NB4 (cell line): ENCODE measurements at regions not wholly inside any gene's neighbourhood (a gene's known extent, or its start where the extent isn't known, plus 50 kb on each side); places are given as distances from the start of the nearest gene placed in this dataset.

Experiments used
- DNase-seq: peaks from one replicate; pipeline ENCODE4 v3.0.0; 2010; ENCODE audit warnings: low read depth
- H3K4me3 ChIP-seq: one replicate; pipeline ENCODE4 v1.5.1; 2011; ENCODE audit warnings: mild to moderate bottlenecking, low read depth, low read length, moderate library complexity
- MAX ChIP-seq: IDR thresholded peaks from 2 replicates; pipeline ENCODE4 v1.6.1; 2011; ENCODE audit warnings: low read depth, low read length
- MYC ChIP-seq: IDR thresholded peaks from 2 replicates; pipeline ENCODE4 v1.6.1; 2011; ENCODE audit warnings: low read depth, low read length
- POLR2A ChIP-seq: IDR thresholded peaks from 2 replicates; pipeline ENCODE4 v1.6.1; 2011; ENCODE audit warnings: mild to moderate bottlenecking; ENCODE audit not compliant: insufficient read length; ENCODE audit errors: extremely low read depth
- TF ChIP-seq, protein P1 (sequence below): IDR thresholded peaks from one replicate; pipeline ENCODE4 v1.5.1; 2012; ENCODE audit warnings: low read depth, low read length

GRCh38 chr1:56424744-56425493, 154.4 kb downstream of the PLPP3 start:
- no peak for TF ChIP-seq POLR2A
- DNase-seq = peak; percentile 15
- H3K4me3 ChIP-seq = no peak overlapping the region

DNA sequence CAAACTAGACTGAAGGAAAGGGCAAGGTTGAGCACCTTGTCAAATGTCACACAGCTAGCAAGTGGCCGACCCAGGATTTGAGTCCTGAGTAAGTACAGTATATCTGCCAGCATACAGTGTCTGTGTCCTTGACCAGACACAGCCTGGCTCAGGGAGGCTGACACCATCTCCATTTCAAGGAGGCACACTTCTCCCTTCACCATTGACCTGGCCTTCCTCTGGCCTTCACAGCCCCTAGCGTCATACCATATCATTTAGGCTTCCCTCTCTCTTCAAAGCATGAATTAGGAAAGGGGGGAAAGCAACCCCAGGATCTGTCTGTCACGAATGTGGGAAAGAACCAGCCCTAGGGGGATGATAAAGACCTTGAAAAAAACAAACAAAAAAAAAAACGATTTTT, 155.6 kb downstream of the PLPP3 start:
- H3K4me3 ChIP-seq = no peak overlapping the region
- TF ChIP-seq MYC (no peak), MAX (no peak), POLR2A (no peak)
- TF ChIP-seq, protein P1, sequence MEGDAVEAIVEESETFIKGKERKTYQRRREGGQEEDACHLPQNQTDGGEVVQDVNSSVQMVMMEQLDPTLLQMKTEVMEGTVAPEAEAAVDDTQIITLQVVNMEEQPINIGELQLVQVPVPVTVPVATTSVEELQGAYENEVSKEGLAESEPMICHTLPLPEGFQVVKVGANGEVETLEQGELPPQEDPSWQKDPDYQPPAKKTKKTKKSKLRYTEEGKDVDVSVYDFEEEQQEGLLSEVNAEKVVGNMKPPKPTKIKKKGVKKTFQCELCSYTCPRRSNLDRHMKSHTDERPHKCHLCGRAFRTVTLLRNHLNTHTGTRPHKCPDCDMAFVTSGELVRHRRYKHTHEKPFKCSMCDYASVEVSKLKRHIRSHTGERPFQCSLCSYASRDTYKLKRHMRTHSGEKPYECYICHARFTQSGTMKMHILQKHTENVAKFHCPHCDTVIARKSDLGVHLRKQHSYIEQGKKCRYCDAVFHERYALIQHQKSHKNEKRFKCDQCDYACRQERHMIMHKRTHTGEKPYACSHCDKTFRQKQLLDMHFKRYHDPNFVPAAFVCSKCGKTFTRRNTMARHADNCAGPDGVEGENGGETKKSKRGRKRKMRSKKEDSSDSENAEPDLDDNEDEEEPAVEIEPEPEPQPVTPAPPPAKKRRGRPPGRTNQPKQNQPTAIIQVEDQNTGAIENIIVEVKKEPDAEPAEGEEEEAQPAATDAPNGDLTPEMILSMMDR = no peak
- no peak for DNase-seq

- no peak for DNase-seq
- no peak overlapping the region for H3K4me3 ChIP-seq
- TF ChIP-seq MYC (no peak), MAX (no peak)
Observed at GRCh38 chr1:56418151-56418631, 161.2 kb downstream of the PLPP3 start.

DNA sequence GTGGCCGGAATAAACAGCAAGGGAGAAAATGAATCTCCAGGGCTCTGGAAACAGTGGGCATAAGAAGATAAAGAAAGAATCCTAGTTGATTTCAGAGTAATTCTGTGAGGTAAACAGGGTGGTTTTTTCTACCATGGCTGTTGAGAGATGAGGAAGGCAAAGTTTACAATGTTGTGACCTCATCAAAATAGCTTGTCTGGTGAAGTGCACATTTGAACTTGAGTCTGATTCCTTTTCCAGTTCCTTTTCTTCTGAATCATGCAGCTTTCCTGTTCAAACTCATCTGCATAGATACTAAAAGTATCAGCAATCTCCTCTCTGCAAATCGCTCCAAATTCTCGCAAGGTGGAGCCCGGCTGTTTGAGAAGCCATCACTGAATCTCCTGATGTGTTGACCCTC, 161.7 kb downstream of the PLPP3 start:
- no peak overlapping the region for H3K4me3 ChIP-seq
- no peak for DNase-seq

DNA sequence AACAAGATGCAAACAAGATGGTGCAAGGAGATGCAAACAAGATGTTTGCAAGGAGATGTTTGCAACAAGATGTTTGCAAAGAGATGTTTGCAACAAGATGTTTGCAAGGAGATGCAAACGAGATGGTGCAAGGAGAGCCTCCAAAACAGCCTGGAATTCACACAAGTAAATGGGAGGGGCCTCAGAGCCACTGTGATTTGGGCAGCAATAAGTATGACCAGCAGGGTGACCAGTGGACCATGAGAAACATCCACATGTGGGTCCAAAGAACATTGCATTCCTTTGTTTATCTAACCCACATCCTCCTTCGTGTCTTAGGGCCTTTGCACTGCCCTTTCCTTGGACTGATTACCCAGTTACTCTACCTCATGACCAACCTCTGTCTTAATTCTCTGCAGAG, 162.9 kb downstream of the PLPP3 start:
- H3K4me3 ChIP-seq = no peak overlapping the region
- DNase-seq = no peak
- TF ChIP-seq, protein P1 = no peak
- TF ChIP-seq POLR2A (no peak), MAX (no peak), MYC (no peak)

More for the DNA sequence above, 161.7 kb downstream of the PLPP3 start:
- TF ChIP-seq POLR2A (no peak), MAX (no peak), MYC (no peak)
- TF ChIP-seq, protein P1 = no peak

DNA sequence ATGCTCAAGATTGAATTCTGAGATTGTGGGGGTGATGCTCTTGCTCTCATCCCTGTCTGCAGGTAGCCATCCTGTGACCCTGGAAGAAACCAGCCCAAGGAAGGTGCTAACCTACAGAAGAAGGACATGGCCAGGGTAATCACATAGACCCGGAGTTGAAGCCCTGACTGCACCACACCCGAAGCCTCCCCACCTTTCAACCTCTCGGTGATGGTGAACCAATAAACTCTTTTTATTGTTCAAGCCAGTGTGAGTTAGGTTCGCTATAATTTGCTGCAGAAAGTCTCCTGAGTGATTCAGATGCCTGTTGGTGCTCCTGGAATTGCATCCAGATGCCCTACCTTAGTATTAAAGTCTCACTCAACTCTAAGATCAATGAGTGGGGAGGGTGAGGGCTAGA, 163.6 kb downstream of the PLPP3 start:
- TF ChIP-seq MYC (no peak), POLR2A (no peak), MAX (no peak)
- TF ChIP-seq, protein P1 = no peak
- no peak for DNase-seq
- H3K4me3 ChIP-seq = no peak overlapping the region
